ENCODE measurements at regions not wholly inside any gene's neighbourhood (a gene's known extent, or its start where the extent isn't known, plus 50 kb on each side); places are given as distances from the start of the nearest gene placed in this dataset.

DNA sequence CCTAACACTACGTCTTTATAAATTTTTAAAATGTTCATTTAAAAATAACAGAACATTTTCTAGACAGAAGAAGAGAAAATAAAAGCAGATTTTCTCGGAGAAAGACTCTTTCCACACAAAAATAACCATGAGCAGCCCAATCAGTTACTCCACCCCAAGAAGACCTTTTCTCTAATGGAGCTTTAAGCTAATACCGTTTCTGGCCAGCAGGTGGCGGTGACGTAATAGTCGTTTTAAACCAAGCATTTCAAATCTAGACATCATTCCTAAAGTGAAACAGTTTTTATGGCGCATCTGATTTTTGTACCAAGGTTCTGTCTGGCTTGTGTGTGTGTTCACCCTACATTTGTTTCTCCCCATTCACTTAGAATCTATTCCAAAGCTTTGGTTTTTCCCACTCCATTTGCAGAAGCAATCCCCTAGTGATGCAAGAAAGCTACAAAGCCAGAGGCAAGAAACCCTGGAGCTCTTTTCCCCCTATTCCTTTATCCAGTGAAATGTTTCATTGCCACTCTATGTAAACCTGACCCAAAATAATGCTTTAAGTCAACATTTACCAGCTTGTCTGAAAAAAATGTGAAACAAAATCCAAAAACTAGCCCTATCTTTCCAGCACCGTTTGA lies 336.7 kb upstream of the IGF1R start:
- Histone ChIP-seq H3K4me3 (replicated peaks in 1 of 2; ENCODE audit: low read depth in 1 of 2, low read length in 2 of 2) (no peak overlapping the region), H3K4me1 (ENCODE audit: control insufficient read depth in 1 of 2, insufficient read depth in 2 of 2, low read length in 2 of 2) (no peaks in the 10 kb centered on the region), H3K36me3 (ENCODE audit: control insufficient read depth in 1 of 2, insufficient read depth in 2 of 2, low read length in 2 of 2) (no peaks in the 10 kb centered on the region), H3K27me3 (ENCODE audit: insufficient read depth, low read length) (peaks cover 9% of the 10 kb centered on the region), H4K20me1 (ENCODE audit: insufficient read depth) (no peaks in the 10 kb centered on the region), H2AFZ (ENCODE audit: low read depth, low read length, poor library complexity, severe bottlenecking) (no peak overlapping the region), H3K9ac (ENCODE audit: low read length) (no peak overlapping the region), H3K9me3 (ENCODE audit: control insufficient read depth in 1 of 2, insufficient read depth in 1 of 2, low read depth in 1 of 2, low read length in 2 of 2) (no peaks in the 10 kb centered on the region; a peak in 1 of 4 replicates), H3K27ac (ENCODE audit: low read depth, low read length) (no peak overlapping the region), H3K79me2 (ENCODE audit: insufficient read depth, low read length) (no peaks in the 10 kb centered on the region), H3K4me2 (ENCODE audit: low read length) (no peak overlapping the region; the same call in 1 of the 2 replicates), H3K9me2 (ENCODE audit: insufficient read depth) (no peaks in the 10 kb centered on the region)
- ChIA-PET RAD21 (ENCODE audit: low non-redundant PET in 1 of 2, low total read pairs in 2 of 2, uncharacterized antibody in 2 of 2, unreplicated experiment in 2 of 2) (interaction anchor here in 1 of 2 experiments (0.7 kb wide), 1 partner anchor 108 kb away, joined by 3 read pairs; no protein-coding TSS in a partner anchor), POLR2A (no interaction called here), CTCF (interaction anchor here (0.7 to 1.9 kb wide), 17 partner anchors 10 to 765 kb away, joined by 3 to 30 read pairs (median 5); no protein-coding TSS in a partner anchor)
- TF ChIP-seq SP1 (IDR thresholded peaks at IDR 0.05; ENCODE audit: low read depth): no peak
- no peak for TF ChIP-seq JUND (IDR thresholded peaks at IDR 0.05)
- no peak for TF ChIP-seq EZH2phosphoT487 (IDR thresholded peaks at IDR 0.05; ENCODE audit: borderline replicate concordance)
- TF ChIP-seq FOSL1 (IDR thresholded peaks at IDR 0.05; ENCODE audit: low read depth): no peak
- TF ChIP-seq, protein P1, sequence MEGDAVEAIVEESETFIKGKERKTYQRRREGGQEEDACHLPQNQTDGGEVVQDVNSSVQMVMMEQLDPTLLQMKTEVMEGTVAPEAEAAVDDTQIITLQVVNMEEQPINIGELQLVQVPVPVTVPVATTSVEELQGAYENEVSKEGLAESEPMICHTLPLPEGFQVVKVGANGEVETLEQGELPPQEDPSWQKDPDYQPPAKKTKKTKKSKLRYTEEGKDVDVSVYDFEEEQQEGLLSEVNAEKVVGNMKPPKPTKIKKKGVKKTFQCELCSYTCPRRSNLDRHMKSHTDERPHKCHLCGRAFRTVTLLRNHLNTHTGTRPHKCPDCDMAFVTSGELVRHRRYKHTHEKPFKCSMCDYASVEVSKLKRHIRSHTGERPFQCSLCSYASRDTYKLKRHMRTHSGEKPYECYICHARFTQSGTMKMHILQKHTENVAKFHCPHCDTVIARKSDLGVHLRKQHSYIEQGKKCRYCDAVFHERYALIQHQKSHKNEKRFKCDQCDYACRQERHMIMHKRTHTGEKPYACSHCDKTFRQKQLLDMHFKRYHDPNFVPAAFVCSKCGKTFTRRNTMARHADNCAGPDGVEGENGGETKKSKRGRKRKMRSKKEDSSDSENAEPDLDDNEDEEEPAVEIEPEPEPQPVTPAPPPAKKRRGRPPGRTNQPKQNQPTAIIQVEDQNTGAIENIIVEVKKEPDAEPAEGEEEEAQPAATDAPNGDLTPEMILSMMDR (IDR thresholded peaks at IDR 0.05 in 2 of 3, conservative IDR thresholded peaks at IDR 0.05 in 1 of 3; ENCODE audit: borderline replicate concordance in 1 of 3, insufficient read depth in 1 of 3, low read depth in 2 of 3, low read length in 2 of 3): peak; percentile 64 to 84 (median 64); a peak in 5 of 6 replicates
- TF ChIP-seq EGR1 (IDR thresholded peaks at IDR 0.05; ENCODE audit: low read depth): no peak
- TF ChIP-seq SRF (IDR thresholded peaks at IDR 0.05; ENCODE audit: low read depth): no peak
- TF ChIP-seq RAD21 (IDR thresholded peaks at IDR 0.05; ENCODE audit: low read depth): peak; percentile 64
- no peak for TF ChIP-seq POLR2A (IDR thresholded peaks at IDR 0.05; ENCODE audit: borderline replicate concordance, extremely low read depth, insufficient read depth, insufficient read length)
- BruUV-seq (replicated peaks): no TSS peak
- intact Hi-C loops (cut with micrococcal nuclease): loop anchor here (1.0 to 2.0 kb wide), 2 partner anchors 110 to 117 kb away; no protein-coding TSS in a partner anchor
- ATAC-seq (peak; percentile 77), DNase-seq (ENCODE audit: low read depth, low spot score) (peak; percentile 48)
